Stimulated activated naive CD8-positive, alpha-beta T cell treated with anti-CD3 and anti-CD28 coated beads, Interleukin-15, amount 100 ng/mL, for 72 hours (primary cell): ENCODE measurements at regions not wholly inside any gene's neighbourhood (a gene's known extent, or its start where the extent isn't known, plus 50 kb on each side); places are given as distances from the start of the nearest gene placed in this dataset.
"Not testable (repeated sequence)": the region's sequence is repeated elsewhere in the genome, so short reads cannot be mapped to it uniquely, and the experiment has no call there.

Experiments used
- ATAC-seq: fragments of 150-1000 bp; cut with Tn5 transposase; 2 replicates; pipeline ENCODE4 v1.10.0; 2021; ENCODE audit warnings: mild to moderate bottlenecking, moderate library complexity
- DNase-seq, 2 donors: peaks; one replicate each; pipeline ENCODE4 v3.0.0; 2021 to 2022
- H3K27ac Mint-ChIP-seq, 2 donors: one replicate each; pipeline ENCODE4 v1.8.0; 2022; ENCODE audit warnings: mild to moderate bottlenecking in 2 of 2, mixed read lengths in 2 of 2, moderate library complexity in 2 of 2
- H3K27me3 Mint-ChIP-seq: one replicate; pipeline ENCODE4 v1.8.0; 2022; ENCODE audit warnings: mixed read lengths
- H3K4me1 Mint-ChIP-seq: one replicate; pipeline ENCODE4 v1.8.0; 2022; ENCODE audit warnings: mild to moderate bottlenecking, mixed read lengths
- H3K4me3 Mint-ChIP-seq, 2 donors: one replicate each; pipeline ENCODE4 v1.8.0; 2022; ENCODE audit warnings: mild to moderate bottlenecking in 2 of 2, mixed read lengths in 2 of 2, moderate library complexity in 1 of 2
- H3K9me3 Mint-ChIP-seq, 2 donors: one replicate each; pipeline ENCODE4 v1.8.0; 2022; ENCODE audit warnings: mixed read lengths in 2 of 2

DNA sequence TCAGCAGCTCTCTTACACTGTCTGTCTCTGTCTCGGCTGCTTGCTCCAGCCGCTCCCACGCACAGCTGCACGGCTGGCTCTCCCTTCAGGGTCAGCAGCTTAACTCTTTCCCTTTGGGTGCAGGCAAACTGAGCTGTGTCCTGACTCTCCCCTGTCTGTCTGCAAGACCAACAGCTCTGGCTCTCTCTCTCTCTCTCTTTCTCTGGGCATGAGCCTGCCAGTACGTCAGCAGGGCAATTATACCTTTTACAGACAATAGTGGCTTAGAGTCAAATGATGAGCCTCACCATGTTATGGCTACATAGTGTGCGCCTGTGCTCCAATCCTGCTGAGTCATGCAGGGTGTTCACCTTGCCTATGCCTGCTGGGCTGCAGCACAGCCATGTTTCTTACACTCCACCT lies 120.5 kb upstream of the DDHD1 start:
- H3K27ac Mint-ChIP-seq = no peak overlapping the region
- H3K27me3 Mint-ChIP-seq = no peaks in the 10 kb centered on the region
- peaks cover 0 to 4% of the 10 kb centered on the region in 2 donors for H3K9me3 Mint-ChIP-seq
- no peaks in the 10 kb centered on the region for H3K4me1 Mint-ChIP-seq
- DNase-seq = no peak
- H3K4me3 Mint-ChIP-seq = no peak overlapping the region
- no peak for ATAC-seq

DNA sequence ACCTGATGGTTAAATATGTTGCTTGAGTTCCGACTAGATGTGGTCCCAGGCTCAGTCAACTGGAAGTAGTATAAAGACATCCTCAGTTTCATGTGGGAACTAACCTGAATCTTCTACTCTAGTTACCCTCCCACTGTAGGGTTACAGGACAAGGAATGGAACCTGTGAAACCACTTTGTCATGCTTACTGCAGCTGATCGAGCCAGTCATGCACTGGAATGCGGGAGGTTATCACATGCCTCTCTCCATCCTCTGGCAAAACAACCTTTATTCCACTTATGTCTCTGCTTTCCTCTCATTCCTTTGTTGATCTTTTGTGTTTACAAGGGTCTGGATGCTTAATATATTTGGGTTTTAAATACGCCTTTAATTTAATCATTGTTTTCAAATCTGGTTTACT lies 111.9 kb upstream of the DDHD1 start:
- ATAC-seq (no peak), DNase-seq (no peak)
- Mint-ChIP-seq H3K4me3 (no peak overlapping the region), H3K9me3 (peaks cover 8 to 24% of the 10 kb centered on the region in 2 donors), H3K27ac (no peak overlapping the region), H3K4me1 (no peaks in the 10 kb centered on the region), H3K27me3 (no peaks in the 10 kb centered on the region)

DNA sequence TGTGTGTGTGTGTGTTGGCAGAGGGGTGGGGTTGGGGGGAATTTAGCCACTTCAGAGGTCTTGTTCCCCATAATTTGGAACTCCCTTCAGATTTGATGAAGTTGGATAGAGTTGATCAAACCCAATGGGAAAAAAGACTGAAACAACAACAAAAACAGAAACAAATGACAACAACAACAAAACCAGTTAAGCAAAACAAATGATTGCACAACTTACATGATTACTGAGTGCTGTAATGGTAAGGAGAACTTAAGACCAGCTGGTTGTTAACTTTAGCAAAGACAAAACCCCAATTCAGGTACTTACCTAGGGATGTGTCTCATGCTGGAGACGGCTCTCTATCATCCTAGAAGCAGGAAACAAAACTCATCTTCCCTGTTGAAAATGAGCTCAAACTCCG lies 107.8 kb upstream of the DDHD1 start:
- no peak for ATAC-seq

GRCh38 chr14:53260286-53260685 lies 107.2 kb upstream of the DDHD1 start:
- Mint-ChIP-seq H3K4me1 (no peaks in the 10 kb centered on the region), H3K4me3 (no peak overlapping the region), H3K27ac (no peak overlapping the region), H3K27me3 (no peaks in the 10 kb centered on the region), H3K9me3 (peaks cover 8 to 24% of the 10 kb centered on the region in 2 donors)
- ATAC-seq = no peak
- no peak for DNase-seq

More for the DNA sequence above, 107.8 kb upstream of the DDHD1 start:
- Mint-ChIP-seq H3K27ac (no peak overlapping the region), H3K9me3 (peaks cover 8 to 24% of the 10 kb centered on the region in 2 donors), H3K4me1 (no peaks in the 10 kb centered on the region), H3K4me3 (no peak overlapping the region), H3K27me3 (no peaks in the 10 kb centered on the region)
- DNase-seq = no peak

- DNase-seq = no peak
- ATAC-seq = no peak
- Mint-ChIP-seq H3K27me3 (no peaks in the 10 kb centered on the region), H3K4me3 (no peak overlapping the region), H3K4me1 (no peaks in the 10 kb centered on the region), H3K27ac (no peak overlapping the region), H3K9me3 (peaks cover 0 to 18% of the 10 kb centered on the region in 2 donors)
These were observed 99.0 kb upstream of the DDHD1 start for GRCh38 chr14:53252141-53252540.

DNA sequence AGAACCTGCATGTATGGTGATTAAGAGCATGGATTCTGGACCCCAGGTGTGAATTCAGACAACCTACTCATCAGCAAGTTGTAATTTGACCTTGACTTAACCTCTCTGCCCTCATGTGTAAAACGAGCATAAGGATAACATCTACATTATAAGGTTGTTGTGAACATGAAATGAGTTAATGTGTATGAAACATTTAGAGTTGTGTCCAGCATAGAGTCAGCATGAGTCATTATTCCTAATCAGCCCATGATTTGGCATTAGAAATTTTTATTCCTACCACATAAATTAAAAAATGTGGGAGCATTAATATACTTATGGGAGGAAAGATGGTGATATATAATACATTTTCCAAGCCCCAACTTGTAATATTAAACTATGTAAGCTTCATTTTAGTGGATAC lies 95.9 kb upstream of the DDHD1 start:
- Mint-ChIP-seq H3K4me3 (no peak overlapping the region), H3K27ac (no peak overlapping the region), H3K4me1 (no peaks in the 10 kb centered on the region), H3K9me3 (peaks cover 5 to 16% of the 10 kb centered on the region in 2 donors), H3K27me3 (no peaks in the 10 kb centered on the region)
- ATAC-seq = no peak
- DNase-seq = no peak

DNA sequence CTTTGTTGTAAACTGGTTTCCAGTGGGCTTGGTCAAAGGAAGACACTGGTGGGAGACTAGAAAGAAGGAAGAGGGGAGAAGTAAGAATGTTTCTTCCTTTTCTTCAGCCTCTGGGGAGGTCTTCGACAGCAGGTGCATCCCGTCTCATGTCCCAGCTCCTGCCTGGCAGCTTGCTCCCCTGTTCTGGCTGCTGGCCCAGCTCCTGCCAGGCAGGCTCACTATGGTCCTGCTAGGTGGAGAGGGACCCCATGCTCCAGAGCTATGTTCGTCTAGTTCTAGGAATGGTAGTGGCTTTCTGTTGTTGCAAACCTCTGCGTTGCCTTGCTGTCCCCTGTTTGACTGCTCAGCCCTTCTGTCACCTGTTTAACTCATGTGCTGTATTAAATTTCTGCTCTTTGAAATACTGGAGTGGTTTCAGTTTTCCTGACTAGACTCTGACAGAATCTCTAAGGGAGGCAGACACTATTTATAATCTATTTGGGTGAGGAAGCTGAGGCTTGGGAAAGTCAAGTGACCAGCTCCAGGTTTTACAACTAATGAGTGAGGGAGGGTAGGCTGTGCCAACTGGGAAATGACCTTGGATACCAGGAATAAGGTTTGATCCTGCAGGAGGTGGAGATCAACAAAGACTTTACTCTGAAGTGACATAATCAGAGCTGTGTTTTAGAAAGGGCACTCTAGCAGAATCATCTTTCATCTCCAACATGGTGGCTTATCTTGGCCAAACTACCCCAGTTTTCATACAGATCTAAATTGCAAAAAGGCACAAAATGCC lies 94.7 kb upstream of the DDHD1 start:
- Mint-ChIP-seq H3K27me3 (no peaks in the 10 kb centered on the region), H3K9me3 (peaks cover 6 to 10% of the 10 kb centered on the region in 2 donors), H3K4me1 (no peaks in the 10 kb centered on the region), H3K27ac (no peak overlapping the region), H3K4me3 (no peak overlapping the region)
- no peak for DNase-seq
- no peak for ATAC-seq

DNA sequence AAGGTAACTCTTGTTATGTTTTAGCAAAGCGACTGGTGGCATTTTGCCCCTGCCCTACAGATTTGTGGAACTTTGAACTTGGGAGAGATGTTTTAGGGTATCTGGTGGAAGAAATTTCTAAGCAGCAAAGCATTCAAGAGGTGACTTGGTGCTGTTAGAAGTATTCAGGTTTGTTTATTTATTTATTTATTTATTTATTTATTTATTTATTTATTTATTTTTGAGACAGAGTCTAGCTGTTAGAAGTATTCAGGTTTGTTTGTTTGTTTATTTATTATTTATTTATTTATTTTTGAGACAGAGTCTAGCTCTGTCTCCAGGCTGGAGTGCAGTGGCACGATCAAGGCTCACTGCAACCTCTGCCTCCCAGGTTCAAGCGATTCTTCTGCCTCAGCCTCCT lies 89.8 kb upstream of the DDHD1 start:
- not testable (repeated sequence) for H3K27me3 Mint-ChIP-seq, H3K27ac Mint-ChIP-seq, H3K4me1 Mint-ChIP-seq, DNase-seq, ATAC-seq, H3K4me3 Mint-ChIP-seq
- H3K9me3 Mint-ChIP-seq = peaks cover 26 to 31% of the 10 kb centered on the region in 2 donors

DNA sequence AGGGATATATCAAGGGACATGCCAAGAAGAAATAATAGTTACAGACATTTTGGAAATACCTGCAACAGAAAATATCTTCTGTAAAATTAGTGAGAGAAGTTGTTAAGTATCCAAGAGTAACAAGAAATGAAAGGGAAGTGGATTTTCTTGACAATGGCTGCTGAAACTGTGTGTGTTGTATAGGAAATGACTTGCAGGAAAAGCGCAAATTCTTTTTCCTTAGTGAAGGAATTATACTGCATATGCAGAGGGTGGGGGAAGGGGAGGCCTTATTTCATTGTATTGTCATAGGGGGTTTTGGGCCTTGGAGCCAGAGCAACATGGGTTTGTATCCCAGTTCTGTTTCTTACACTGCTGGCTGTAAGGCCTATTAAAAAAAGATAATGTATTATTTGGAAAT lies 84.4 kb upstream of the DDHD1 start:
- Mint-ChIP-seq H3K4me1 (peaks cover 6% of the 10 kb centered on the region), H3K9me3 (peaks cover 17% of the 10 kb centered on the region in 2 donors), H3K4me3 (no peak overlapping the region), H3K27me3 (no peaks in the 10 kb centered on the region), H3K27ac (no peak overlapping the region)
- no peak for ATAC-seq
- DNase-seq = no peak

DNA sequence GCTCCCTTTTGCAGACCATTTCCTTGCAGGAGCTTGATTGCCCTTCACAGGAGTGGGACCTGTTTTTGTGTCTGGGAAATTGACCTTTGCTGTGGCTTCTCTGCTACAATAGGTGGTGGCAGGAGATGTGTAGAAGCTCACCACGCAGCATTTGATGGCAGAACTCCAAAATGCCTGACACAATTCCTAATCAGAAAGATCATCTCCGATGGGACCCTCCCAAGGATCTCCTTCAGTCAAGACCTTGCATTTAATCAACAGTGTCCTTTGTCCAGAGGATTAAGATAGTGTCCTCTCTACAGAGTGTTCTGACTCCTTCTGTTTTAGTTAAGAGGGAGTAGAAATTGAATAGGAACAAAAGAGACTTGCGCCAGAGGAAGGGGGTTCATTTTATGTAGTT lies 83.6 kb upstream of the DDHD1 start:
- Mint-ChIP-seq H3K27me3 (no peaks in the 10 kb centered on the region), H3K9me3 (peaks cover 10% of the 10 kb centered on the region in 2 donors), H3K27ac (no peak overlapping the region), H3K4me3 (no peak overlapping the region), H3K4me1 (peaks cover 6% of the 10 kb centered on the region)
- DNase-seq (no peak), ATAC-seq (no peak)

DNA sequence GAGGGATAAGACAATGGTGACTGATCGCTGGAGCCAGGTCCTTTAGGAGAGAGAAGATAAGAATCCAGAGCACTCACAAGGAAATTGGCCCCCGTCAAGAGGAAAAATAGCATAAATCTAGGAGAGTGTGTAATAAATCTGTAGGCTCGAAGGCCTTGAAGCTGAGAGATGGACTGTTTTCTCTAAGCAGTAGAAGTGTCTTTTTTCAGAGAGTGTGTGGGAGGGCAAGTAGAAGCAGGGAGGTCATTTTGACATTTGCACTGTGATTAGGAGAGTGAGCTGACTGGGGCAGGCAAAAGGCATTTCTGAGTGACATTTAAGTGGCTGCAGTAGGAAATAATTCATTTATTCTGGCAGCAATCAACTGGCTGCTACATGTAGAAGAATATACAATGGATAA lies 78.0 kb upstream of the DDHD1 start:
- Mint-ChIP-seq H3K9me3 (peaks cover 1 to 14% of the 10 kb centered on the region in 2 donors), H3K4me1 (peaks cover 5% of the 10 kb centered on the region), H3K27ac (no peak overlapping the region), H3K27me3 (no peaks in the 10 kb centered on the region), H3K4me3 (no peak overlapping the region)
- ATAC-seq (no peak), DNase-seq (no peak)

DNA sequence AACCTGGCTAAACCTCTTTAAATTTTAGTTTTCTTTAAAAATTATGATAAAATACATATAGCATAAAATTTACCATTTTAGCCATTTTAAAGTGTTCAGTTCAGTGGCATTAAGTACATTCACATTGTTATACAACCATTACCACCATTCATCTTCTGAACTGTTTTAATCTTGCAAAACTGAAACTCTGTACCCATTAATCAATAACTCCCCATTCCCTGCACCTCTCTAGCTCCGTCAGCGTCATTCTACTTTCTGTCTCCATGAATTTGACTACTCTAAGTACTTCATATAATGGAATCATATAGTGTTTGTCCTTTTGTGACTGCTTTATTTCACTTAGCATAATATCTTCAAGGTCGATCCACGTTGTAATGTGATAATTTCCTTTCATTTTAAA lies 75.8 kb upstream of the DDHD1 start:
- H3K4me3 Mint-ChIP-seq = no peak overlapping the region
- ATAC-seq = no peak
- H3K4me1 Mint-ChIP-seq = peaks cover 11% of the 10 kb centered on the region
- H3K9me3 Mint-ChIP-seq = peaks cover 20 to 35% of the 10 kb centered on the region in 2 donors
- no peak for DNase-seq
- H3K27me3 Mint-ChIP-seq = no peaks in the 10 kb centered on the region
- H3K27ac Mint-ChIP-seq = no peak overlapping the region

GRCh38 chr14:53227154-53227718 lies 74.1 kb upstream of the DDHD1 start:
- DNase-seq = no peak
- ATAC-seq = no peak
- Mint-ChIP-seq H3K9me3 (peaks cover 20 to 42% of the 10 kb centered on the region in 2 donors), H3K4me3 (no peak overlapping the region), H3K4me1 (peaks cover 12% of the 10 kb centered on the region), H3K27me3 (no peaks in the 10 kb centered on the region), H3K27ac (peak overlapping the region in 1 of 2 donors; percentile 14)

- no peaks in the 10 kb centered on the region for H3K27me3 Mint-ChIP-seq
- no peak for ATAC-seq
- peaks cover 19% of the 10 kb centered on the region for H3K4me1 Mint-ChIP-seq
- H3K27ac Mint-ChIP-seq = no peak overlapping the region
- H3K4me3 Mint-ChIP-seq = no peak overlapping the region
- H3K9me3 Mint-ChIP-seq = peaks cover 20 to 42% of the 10 kb centered on the region in 2 donors
- DNase-seq = no peak
These were observed 73.4 kb upstream of the DDHD1 start for GRCh38 chr14:53226553-53226952.

- Mint-ChIP-seq H3K27ac (no peak overlapping the region), H3K9me3 (peaks cover 16 to 26% of the 10 kb centered on the region in 2 donors), H3K4me1 (peaks cover 21% of the 10 kb centered on the region), H3K4me3 (no peak overlapping the region), H3K27me3 (no peaks in the 10 kb centered on the region)
- ATAC-seq (no peak), DNase-seq (no peak)
These were observed 67.8 kb upstream of the DDHD1 start for GRCh38 chr14:53220914-53221313.

DNA sequence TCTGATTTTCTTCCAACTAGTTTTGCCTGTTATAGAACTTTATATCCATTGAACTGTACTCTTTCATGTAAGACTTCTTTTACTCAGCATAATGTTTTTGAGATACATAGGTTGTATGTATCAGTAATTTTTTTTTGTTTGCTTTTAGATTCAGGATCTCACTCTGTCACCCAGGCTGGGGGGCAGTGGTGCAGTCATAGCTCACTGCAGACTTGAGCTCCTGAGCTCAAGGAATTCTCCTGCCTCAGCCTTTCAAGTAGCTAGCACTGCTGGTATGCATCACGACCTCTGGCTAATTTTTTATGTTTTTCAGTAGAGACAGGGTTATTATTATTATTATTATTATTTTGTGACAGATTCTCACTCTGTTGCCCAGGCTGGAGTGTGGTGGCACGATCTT lies 65.0 kb upstream of the DDHD1 start:
- peak overlapping the region in 1 of 2 donors; percentile 75 for H3K27ac Mint-ChIP-seq
- ATAC-seq (no peak), DNase-seq (no peak)
- no peaks in the 10 kb centered on the region for H3K27me3 Mint-ChIP-seq
- H3K4me3 Mint-ChIP-seq = peak overlapping the region; percentile 82 to 88
- H3K4me1 Mint-ChIP-seq = peaks cover 15% of the 10 kb centered on the region
- no peaks in the 10 kb centered on the region for H3K9me3 Mint-ChIP-seq
